Keratinocyte (primary cell): ENCODE measurements at regions not wholly inside any gene's neighbourhood (a gene's known extent, or its start where the extent isn't known, plus 50 kb on each side); places are given as distances from the start of the nearest gene placed in this dataset.

Experiments
- DNase-seq: peaks from one replicate; pipeline ENCODE4 v3.0.0-alpha.2; 2011; ENCODE audit warnings: low read depth, missing footprints, low spot score
- FAIRE-seq: peaks from 2 replicates; lab custom pipeline; 2011; peaks lifted over from hg19 to GRCh38; lab: Jason Lieb, UNC
- H2AFZ ChIP-seq: 2 replicates; pipeline ENCODE4 v1.6.0; 2012; ENCODE audit warnings: low read length, control low read depth, inconsistent platforms; ENCODE audit not compliant: control insufficient read depth
- H3K27ac ChIP-seq: 2 replicates; pipeline ENCODE4 v1.5.1; 2011; ENCODE audit warnings: low read length; ENCODE audit not compliant: control insufficient read depth, insufficient read depth
- H3K27me3 ChIP-seq: 3 replicates; pipeline ENCODE4 v1.6.0; 2011; ENCODE audit warnings: low read length; ENCODE audit not compliant: control insufficient read depth, insufficient read depth; ENCODE audit errors: extremely low read depth
- H3K36me3 ChIP-seq, 2 experiments: 2 replicates in 1 of 2; 3 replicates in 1 of 2; pipeline ENCODE4 v1.5.1; 2011; ENCODE audit warnings: low read length in 2 of 2, mild to moderate bottlenecking in 1 of 2; ENCODE audit not compliant: control insufficient read depth in 2 of 2, insufficient read depth in 2 of 2; ENCODE audit errors: extremely low read depth in 1 of 2
- H3K4me1 ChIP-seq: 3 replicates; pipeline ENCODE4 v1.5.1; 2011; ENCODE audit warnings: low read length; ENCODE audit not compliant: control insufficient read depth, insufficient read depth; ENCODE audit errors: extremely low read depth
- H3K4me2 ChIP-seq: 3 replicates; pipeline ENCODE4 v1.6.0; 2011; ENCODE audit warnings: low read depth, low read length; ENCODE audit not compliant: control insufficient read depth, insufficient read depth; ENCODE audit errors: extremely low read depth
- H3K4me3 ChIP-seq, 3 experiments: fragments of 200-600 bp in 1 of 3; sonication (generic) in 1 of 3; 2 replicates in 2 of 3; 3 replicates in 1 of 3; pipeline ENCODE4 v1.5.1; 2011 to 2016; ENCODE audit warnings: low read length in 3 of 3, mild to moderate bottlenecking in 3 of 3, control low read depth in 2 of 3, inconsistent platforms in 1 of 3, low read depth in 1 of 3, mixed read lengths in 1 of 3, mixed run types in 1 of 3, moderate library complexity in 1 of 3; ENCODE audit not compliant: control insufficient read depth in 2 of 3, insufficient read depth in 2 of 3; ENCODE audit errors: extremely low read depth in 1 of 3
- H3K79me2 ChIP-seq: 2 replicates; pipeline ENCODE4 v1.6.0; 2012; ENCODE audit warnings: low read length; ENCODE audit not compliant: control insufficient read depth, insufficient read depth
- H3K9ac ChIP-seq: 3 replicates; pipeline ENCODE4 v1.6.0; 2011; ENCODE audit warnings: low read length; ENCODE audit not compliant: control insufficient read depth, insufficient read depth; ENCODE audit errors: extremely low read depth
- H3K9me1 ChIP-seq: 3 replicates; pipeline ENCODE4 v1.6.0; 2011; ENCODE audit warnings: low read length; ENCODE audit not compliant: control insufficient read depth, insufficient read depth; ENCODE audit errors: extremely low read depth
- H3K9me3 ChIP-seq: 2 replicates; pipeline ENCODE4 v1.5.1; 2012; ENCODE audit warnings: low read depth, low read length; ENCODE audit not compliant: control insufficient read depth
- H4K20me1 ChIP-seq: 3 replicates; pipeline ENCODE4 v1.6.0; 2011; ENCODE audit warnings: low read length; ENCODE audit not compliant: control insufficient read depth, insufficient read depth; ENCODE audit errors: extremely low read depth
- EZH2 ChIP-seq: IDR thresholded peaks from one replicate; pipeline ENCODE4 v1.6.1; 2012; ENCODE audit warnings: inconsistent platforms, mild to moderate bottlenecking, low read length, moderate library complexity
- dilution Hi-C: fragments of 300-500 bp; cut with MboI; formaldehyde crosslinking; loops from one replicate; pipeline ENCODE4 v1.7.0; 2020; ENCODE audit warnings: low sequenced_read_pairs; ENCODE audit not compliant: extremely low pct_ligation_motif_present
- TF ChIP-seq, protein P1 (sequence below), 3 experiments: IDR thresholded peaks in 1 of 3; conservative IDR thresholded peaks in 1 of 3; optimal IDR thresholded peaks in 1 of 3; 2 replicates in 2 of 3; 3 replicates in 1 of 3; pipeline versions ENCODE3 to v1.5.1; 2011; ENCODE audit warnings: low read length in 3 of 3, mild to moderate bottlenecking in 3 of 3, moderate library complexity in 2 of 3, control low read depth in 1 of 3, inconsistent platforms in 1 of 3; ENCODE audit not compliant: insufficient read depth in 2 of 3; ENCODE audit errors: extremely low read depth in 1 of 3

DNA sequence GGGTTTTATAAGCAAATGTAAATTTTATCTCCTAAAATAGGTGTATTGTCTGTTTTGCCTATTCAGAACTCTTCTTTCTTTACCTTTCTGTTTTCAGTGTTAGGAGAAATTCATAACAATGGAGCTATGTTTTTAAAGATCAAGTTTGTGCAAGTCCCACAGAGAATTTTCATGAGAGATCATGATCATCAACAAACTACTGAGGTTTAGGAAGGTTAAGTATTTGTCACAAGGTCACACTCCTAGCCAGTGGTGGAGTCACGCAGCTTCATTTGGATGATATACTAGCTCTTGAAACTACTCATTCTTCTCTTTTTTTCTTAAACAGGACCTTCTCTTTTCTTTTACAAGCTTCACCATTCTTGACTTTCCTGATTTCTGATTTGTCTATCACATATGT is 892.6 kb upstream of the FRG1 start:
- Histone ChIP-seq H3K36me3 (no peaks in the 10 kb centered on the region), H3K9me1 (no peaks in the 10 kb centered on the region), H2AFZ (no peak overlapping the region), H4K20me1 (no peaks in the 10 kb centered on the region), H3K4me1 (no peaks in the 10 kb centered on the region), H3K4me2 (no peak overlapping the region), H3K27ac (no peak overlapping the region), H3K4me3 (no peak overlapping the region), H3K9ac (no peak overlapping the region), H3K79me2 (no peaks in the 10 kb centered on the region), H3K27me3 (no peaks in the 10 kb centered on the region), H3K9me3 (no peaks in the 10 kb centered on the region)
- DNase-seq (no peak), FAIRE-seq (no peak)
- TF ChIP-seq EZH2, result no peak
- TF ChIP-seq, protein P1, sequence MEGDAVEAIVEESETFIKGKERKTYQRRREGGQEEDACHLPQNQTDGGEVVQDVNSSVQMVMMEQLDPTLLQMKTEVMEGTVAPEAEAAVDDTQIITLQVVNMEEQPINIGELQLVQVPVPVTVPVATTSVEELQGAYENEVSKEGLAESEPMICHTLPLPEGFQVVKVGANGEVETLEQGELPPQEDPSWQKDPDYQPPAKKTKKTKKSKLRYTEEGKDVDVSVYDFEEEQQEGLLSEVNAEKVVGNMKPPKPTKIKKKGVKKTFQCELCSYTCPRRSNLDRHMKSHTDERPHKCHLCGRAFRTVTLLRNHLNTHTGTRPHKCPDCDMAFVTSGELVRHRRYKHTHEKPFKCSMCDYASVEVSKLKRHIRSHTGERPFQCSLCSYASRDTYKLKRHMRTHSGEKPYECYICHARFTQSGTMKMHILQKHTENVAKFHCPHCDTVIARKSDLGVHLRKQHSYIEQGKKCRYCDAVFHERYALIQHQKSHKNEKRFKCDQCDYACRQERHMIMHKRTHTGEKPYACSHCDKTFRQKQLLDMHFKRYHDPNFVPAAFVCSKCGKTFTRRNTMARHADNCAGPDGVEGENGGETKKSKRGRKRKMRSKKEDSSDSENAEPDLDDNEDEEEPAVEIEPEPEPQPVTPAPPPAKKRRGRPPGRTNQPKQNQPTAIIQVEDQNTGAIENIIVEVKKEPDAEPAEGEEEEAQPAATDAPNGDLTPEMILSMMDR (optimal IDR thresholded peaks at IDR 0.05 in 1 of 3, IDR thresholded peaks at IDR 0.05 in 1 of 3, conservative IDR thresholded peaks at IDR 0.05 in 1 of 3; ENCODE audit: extremely low read depth in 1 of 3, insufficient read depth in 2 of 3, low read length in 3 of 3), result no peak
- dilution Hi-C loops, result no loop called here

DNA sequence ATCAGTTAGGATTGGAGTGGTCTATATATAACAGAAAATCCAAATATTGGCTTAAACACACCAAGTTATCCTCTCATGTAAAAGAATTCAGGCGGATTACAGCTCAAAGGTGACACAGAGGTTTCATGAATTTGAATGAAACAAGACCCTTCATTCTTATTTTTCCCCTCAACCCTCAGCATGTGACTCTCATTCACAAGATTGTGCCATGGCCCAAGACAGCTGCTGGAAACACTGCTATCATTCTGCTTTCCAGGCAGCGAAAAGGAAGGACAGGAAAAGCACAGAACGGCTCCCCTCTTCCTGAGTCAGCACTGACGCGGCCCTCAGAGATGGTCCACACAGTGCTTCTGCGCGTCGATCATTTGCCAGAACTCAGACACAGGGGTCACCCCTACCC is 891.0 kb upstream of the FRG1 start:
- dilution Hi-C loops, result no loop called here
- FAIRE-seq, result no peak
- no peaks in the 10 kb centered on the region for H3K36me3 ChIP-seq
- no peak overlapping the region for H3K4me2 ChIP-seq
- H2AFZ ChIP-seq, result no peak overlapping the region
- H3K27me3 ChIP-seq, result no peaks in the 10 kb centered on the region
- no peak overlapping the region for H3K9ac ChIP-seq
- no peak overlapping the region for H3K27ac ChIP-seq
- H3K9me3 ChIP-seq, result no peaks in the 10 kb centered on the region
- no peaks in the 10 kb centered on the region for H3K79me2 ChIP-seq
- H4K20me1 ChIP-seq, result no peaks in the 10 kb centered on the region
- no peak overlapping the region for H3K4me3 ChIP-seq
- DNase-seq, result no peak
- no peaks in the 10 kb centered on the region for H3K9me1 ChIP-seq
- TF ChIP-seq, protein P1 (optimal IDR thresholded peaks at IDR 0.05 in 1 of 3, IDR thresholded peaks at IDR 0.05 in 1 of 3, conservative IDR thresholded peaks at IDR 0.05 in 1 of 3; ENCODE audit: extremely low read depth in 1 of 3, insufficient read depth in 2 of 3, low read length in 3 of 3), result no peak
- TF ChIP-seq EZH2, result no peak
- no peaks in the 10 kb centered on the region for H3K4me1 ChIP-seq
